Right hindlimb (tissue), 1 donor: ENCODE measurements at regions not wholly inside any gene's neighbourhood (a gene's known extent, or its start where the extent isn't known, plus 50 kb on each side); places are given as distances from the start of the nearest gene placed in this dataset.
A peak's percentile ranks its signal among the peaks of the same experiment; 100 is the strongest.

Experiments used
- DNase-seq: peaks from one replicate; pipeline ENCODE4 v3.0.0-alpha.2; 2018

DNA sequence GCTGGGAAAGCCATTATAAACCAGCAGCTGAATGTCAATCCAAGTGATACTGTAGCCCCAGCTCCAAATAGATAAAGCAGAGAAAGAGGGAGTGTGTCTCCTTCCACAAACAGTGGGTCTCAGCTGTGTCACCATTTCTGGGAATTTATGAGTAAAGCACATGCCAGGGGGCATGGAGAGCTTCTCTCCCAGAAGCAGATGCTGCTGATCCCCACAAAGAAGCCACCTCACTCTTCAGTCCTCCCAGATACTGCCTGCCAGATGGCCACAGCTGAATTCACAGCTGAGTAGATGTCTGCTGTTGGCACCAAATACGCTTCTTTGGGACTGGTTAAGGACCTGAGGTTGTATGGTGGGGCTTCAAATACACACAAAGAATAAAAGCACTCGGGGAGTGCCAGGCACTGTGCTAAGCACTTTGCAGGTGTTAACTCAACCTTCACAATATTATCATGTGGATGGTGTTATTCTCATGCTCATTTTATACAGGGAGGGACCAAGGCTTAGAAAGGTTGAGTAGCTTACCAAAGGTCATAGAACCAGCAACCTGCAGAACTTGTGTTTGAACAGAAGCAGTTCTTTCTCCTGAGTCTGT lies 298.3 kb downstream of the CDH11 start:
- peak; percentile 43 for DNase-seq

- DNase-seq, result no peak
Observed at GRCh38 chr16:64809876-64810629, 311.8 kb downstream of the CDH11 start.

GRCh38 chr16:64808474-64808873 lies 313.4 kb downstream of the CDH11 start:
- DNase-seq, result no peak

DNA sequence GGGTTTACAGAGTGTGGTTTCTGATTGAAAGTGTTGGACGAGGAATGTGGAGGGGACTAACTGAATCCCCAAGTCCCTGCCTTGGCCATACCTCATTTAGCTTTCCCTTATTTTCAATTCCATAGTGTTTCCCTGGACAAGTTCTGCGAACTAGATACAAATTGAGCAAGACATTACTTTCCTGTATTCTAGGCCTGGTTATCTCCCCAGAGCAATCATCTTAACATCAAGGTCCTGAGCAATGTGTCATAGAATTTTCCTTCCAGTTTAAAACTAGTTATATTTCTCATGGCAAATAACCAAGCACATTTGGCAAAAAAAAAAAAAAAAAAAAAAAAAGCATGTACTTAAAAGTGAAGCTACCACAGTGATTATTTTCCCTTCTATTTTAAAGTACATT lies 330.1 kb downstream of the CDH11 start:
- no peak for DNase-seq

DNA sequence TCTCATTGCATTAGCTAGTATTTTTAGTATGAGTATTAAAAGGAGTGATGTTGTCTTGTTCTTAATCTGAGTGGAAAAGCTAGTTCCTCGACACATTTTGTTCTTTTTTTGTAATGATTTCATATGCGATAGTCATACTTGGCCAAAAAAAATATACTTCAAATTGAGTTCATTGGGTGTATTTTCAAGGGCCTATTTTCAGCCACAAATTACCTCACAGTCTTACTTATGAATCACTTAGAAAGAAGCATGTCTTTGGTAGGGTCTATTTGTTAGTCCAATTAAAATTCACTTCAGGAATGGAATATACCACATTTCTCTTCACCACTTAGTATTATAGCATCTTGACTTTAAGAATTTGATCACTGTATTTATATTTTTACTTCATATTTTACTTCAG lies 337.2 kb downstream of the CDH11 start:
- DNase-seq, result no peak

GRCh38 chr16:64782484-64782883 lies 339.4 kb downstream of the CDH11 start:
- no peak for DNase-seq

DNA sequence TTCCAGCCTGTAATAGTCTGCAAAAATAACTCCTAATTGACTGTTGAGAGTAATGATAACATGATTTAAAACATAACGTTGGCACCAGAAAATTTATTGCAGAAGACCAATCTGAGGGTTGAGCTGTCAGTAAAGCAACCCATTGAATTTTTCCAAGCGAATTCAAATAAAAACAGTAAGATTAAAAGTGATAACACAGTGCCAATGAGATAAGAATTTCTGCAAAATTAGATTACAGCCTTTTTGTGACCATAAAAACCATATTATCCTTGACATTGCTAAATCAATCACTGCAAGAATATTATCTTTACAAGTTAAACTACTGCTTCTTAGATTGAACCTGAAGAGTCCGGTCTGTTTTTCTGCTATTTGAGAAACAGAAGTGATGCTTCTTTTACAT lies 341.4 kb downstream of the CDH11 start:
- no peak for DNase-seq

DNA sequence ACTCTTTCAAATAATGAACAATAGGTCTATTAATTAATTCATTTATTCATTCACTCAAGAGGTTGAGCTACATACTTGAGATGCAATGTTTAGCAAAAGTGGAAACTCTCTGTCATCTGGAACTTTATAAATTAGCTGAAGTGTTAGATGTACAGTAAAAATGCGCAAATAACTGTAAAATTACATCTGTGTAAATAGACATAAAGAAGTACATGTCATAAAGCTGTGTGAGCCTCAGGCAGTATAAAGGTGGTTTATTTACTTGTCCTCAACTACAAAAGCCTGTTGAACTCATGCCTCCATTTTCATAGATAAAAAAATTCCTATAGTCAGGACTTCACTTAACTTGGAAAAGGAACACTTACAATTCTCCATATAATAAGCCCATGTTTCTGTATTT lies 343.1 kb downstream of the CDH11 start:
- DNase-seq, result no peak

GRCh38 chr16:64773638-64774037 lies 348.2 kb downstream of the CDH11 start:
- no peak for DNase-seq

- no peak for DNase-seq
Observed at GRCh38 chr16:64773184-64773583, 348.7 kb downstream of the CDH11 start.

GRCh38 chr16:64771273-64771672 lies 350.6 kb downstream of the CDH11 start:
- no peak for DNase-seq

DNA sequence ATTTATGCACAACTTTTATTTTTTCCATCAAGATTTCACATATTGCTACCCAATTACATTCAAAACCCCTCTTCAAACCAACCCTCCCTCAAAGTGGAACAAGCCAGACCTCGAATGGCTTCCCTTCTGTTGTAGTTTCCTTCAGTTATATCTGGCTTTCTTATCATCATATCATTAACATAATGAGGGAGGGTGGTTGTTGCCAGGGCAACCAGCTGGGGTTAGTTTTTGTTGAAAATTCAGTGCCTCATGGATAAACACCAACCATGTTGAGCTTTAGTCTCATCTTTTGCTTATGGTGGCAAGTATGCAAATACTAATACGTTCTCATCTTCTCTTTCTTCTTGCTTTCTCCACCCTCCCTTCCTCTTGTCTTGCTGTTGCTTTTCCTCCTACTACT lies 359.7 kb downstream of the CDH11 start:
- DNase-seq, result no peak

GRCh38 chr16:64754279-64754678 lies 367.6 kb downstream of the CDH11 start:
- DNase-seq, result no peak

DNA sequence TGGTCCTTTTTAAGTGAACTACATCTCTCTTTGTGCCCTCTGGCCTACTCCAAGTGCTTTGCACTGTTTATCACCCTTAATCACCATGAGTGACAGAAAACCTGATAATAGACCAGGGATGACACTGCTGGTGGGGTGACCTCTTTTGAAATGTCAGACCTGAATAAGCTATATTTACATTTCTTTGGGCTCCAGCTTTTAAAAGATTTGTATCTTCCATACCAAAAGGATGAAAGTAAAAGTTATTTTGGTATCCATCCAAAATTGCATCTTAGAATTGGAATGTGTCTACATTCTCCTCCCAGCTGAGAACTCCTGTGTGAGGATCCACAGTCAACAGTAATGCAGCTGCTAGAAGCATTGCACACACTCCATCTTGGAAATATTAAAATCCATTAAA lies 370.0 kb downstream of the CDH11 start:
- no peak for DNase-seq

DNA sequence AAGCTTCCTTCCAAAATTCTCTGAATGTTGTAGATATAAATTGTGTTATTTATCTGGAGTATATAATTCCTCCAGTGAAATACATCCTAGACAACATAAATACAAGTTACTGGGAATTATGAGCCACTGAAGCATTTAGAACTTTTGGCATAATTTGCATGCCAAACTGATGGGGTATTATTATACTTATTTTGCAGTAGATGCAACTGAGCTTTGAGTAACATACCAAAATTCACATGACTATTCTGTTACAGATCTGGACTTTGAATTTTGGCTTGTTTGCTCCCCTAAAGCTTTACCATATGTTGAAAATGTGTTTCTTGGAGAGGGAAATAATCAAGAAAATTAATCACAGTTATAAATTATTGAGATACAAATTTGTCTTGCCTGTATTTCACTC lies 372.5 kb downstream of the CDH11 start:
- DNase-seq, result no peak

DNA sequence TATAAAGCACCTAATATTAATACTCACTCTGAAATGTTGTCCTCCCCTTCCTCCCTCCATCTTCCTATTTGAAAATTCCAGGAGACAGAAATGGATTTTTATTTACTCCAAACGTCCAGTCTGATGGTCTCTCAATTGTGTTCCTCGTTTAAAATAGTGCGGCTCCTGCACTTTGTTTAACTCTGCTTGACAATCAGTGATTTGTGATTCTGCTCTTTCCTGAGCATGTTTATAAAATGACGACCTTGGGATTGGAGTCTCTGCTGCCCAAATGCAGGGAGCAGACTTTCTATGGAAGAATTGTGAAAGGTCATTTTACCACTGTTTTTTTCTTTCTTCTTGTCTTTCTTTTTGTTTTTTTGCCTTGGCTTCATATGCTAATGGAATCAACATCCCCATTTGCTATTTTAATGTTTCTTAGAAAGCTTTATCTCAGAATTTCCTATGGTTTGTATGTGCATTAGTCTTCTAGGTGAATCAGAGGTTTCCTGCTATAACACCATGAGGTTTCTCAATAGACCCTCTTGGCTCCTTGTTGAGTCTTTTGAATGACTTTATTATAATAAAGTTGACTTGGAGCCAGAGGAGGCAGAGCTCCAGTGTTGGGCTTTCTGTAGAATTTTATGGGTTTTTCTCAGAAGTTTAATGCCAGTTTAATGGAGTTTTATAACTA lies 376.5 kb downstream of the CDH11 start:
- DNase-seq, result no peak

- DNase-seq, result no peak
Observed at GRCh38 chr16:64742455-64743223, 379.2 kb downstream of the CDH11 start.

DNA sequence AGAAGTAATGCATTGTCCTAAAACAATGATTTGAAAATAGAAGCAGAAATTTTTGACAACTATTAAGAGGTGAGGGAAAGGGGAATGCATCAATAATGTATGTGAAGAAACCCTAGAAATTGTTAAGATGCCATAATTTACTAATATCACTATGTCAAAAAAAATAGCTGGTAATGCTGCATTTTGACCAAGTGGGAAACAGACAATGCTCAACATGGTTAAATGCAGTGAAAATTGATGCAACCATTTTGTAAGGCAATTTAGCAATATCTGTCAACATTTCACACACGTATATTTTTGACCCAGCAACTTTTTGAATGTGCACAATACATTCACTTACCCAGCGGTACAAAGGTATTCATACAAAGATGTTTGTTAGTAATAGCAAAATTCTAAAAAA lies 381.6 kb downstream of the CDH11 start:
- DNase-seq, result no peak

GRCh38 chr16:64738321-64738960 lies 383.4 kb downstream of the CDH11 start:
- DNase-seq, result no peak

GRCh38 chr16:64736857-64737256 lies 385.0 kb downstream of the CDH11 start:
- peak; percentile 49 for DNase-seq

DNA sequence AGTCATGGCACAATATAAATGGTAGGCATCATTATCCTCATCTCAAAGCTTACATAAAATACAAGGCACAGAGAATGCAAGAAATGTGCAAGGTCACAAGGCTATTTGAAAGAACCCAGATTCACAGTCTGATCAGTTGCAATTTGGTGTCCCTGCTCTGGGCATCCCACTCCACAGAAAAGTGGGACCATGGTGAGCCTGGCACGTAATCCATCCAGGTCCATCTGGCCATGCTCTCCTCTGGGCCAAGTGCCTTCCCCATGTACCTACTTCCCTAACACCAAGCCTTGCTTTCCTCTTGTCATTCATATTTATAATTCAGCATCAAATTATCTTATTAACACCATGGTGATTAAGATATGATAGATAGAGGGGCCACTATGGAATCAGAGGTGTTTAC lies 390.0 kb downstream of the CDH11 start:
- DNase-seq, result no peak

DNA sequence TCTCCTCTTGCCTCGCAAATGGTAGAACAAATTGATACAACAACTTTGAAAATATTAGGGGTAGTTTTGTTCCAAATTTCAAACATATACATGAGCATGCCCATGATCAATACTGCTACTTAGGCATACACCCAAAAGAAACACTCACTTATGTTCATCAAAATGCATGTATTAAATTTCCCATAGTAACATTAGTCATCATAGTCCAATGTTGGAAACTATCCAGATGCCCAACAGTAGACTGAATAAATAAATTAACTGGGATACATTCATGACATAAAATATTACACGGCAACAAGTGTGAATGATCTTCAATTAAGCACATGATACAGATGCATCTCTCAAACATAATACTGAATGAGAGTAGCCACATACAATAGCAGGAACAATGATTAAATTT lies 391.6 kb downstream of the CDH11 start:
- DNase-seq, result no peak

GRCh38 chr16:64724339-64724738 lies 397.5 kb downstream of the CDH11 start:
- no peak for DNase-seq
